Neural progenitor cell (in vitro differentiated cells): ENCODE measurements at regions not wholly inside any gene's neighbourhood (a gene's known extent, or its start where the extent isn't known, plus 50 kb on each side); places are given as distances from the start of the nearest gene placed in this dataset.

Experiments
- DNase-seq: peaks from one replicate; pipeline ENCODE4 v3.0.0-alpha.2; 2016; ENCODE audit warnings: low spot score
- H2AFZ ChIP-seq: fragments of 200-600 bp; sonication (generic); replicated peaks from 2 replicates; pipeline ENCODE4 v1.6.1; 2016; ENCODE audit warnings: antibody characterized with exemption
- H3F3A ChIP-seq: fragments of 200-600 bp; sonication (generic); 2 replicates; pipeline ENCODE4 v1.6.1; 2016; ENCODE audit warnings: antibody characterized with exemption, low read depth
- H3K27ac ChIP-seq: fragments of 200-600 bp; sonication (generic); 2 replicates; pipeline ENCODE4 v1.5.1; 2016; ENCODE audit warnings: mild to moderate bottlenecking
- H3K27me3 ChIP-seq: fragments of 200-600 bp; sonication (generic); 2 replicates; pipeline ENCODE4 v1.6.1; 2016; ENCODE audit warnings: mild to moderate bottlenecking, moderate library complexity
- H3K36me3 ChIP-seq: fragments of 200-600 bp; sonication (generic); 2 replicates; pipeline ENCODE4 v1.5.1; 2016
- H3K4me1 ChIP-seq: fragments of 200-600 bp; sonication (generic); 2 replicates; pipeline ENCODE4 v1.6.1; 2016; ENCODE audit warnings: mixed run types
- H3K4me2 ChIP-seq: fragments of 200-600 bp; sonication (generic); 2 replicates; pipeline ENCODE4 v1.6.1; 2016
- H3K4me3 ChIP-seq: fragments of 200-600 bp; sonication (generic); 2 replicates; pipeline ENCODE4 v1.5.1; 2016
- H3K79me2 ChIP-seq: fragments of 200-600 bp; sonication (generic); 2 replicates; pipeline ENCODE4 v1.6.1; 2016; ENCODE audit warnings: low read depth
- H3K9ac ChIP-seq: fragments of 200-600 bp; sonication (generic); 2 replicates; pipeline ENCODE4 v1.6.1; 2016
- H3K9me3 ChIP-seq: fragments of 200-600 bp; sonication (generic); 2 replicates; pipeline ENCODE4 v1.5.1; 2016; ENCODE audit warnings: low read depth
- H4K20me1 ChIP-seq: fragments of 200-600 bp; sonication (generic); 2 replicates; pipeline ENCODE4 v1.6.1; 2016; ENCODE audit warnings: low read depth
- H3K27ac Mint-ChIP-seq: 3 replicates; pipeline ENCODE4 v1.8.0; 2021; ENCODE audit warnings: mixed read lengths
- H3K27me3 Mint-ChIP-seq: 2 replicates; pipeline ENCODE4 v1.8.0; 2022; ENCODE audit warnings: low read depth, mild to moderate bottlenecking, inconsistent platforms, moderate library complexity, mixed read lengths; ENCODE audit not compliant: insufficient read depth
- H3K36me3 Mint-ChIP-seq: 3 replicates; pipeline ENCODE4 v1.8.0; 2021; ENCODE audit warnings: mixed read lengths
- H3K4me1 Mint-ChIP-seq: 3 replicates; pipeline ENCODE4 v1.8.0; 2021; ENCODE audit warnings: mixed read lengths
- H3K4me3 Mint-ChIP-seq: 3 replicates; pipeline ENCODE4 v1.8.0; 2021; ENCODE audit warnings: mild to moderate bottlenecking, moderate library complexity, mixed read lengths
- H3K9me3 Mint-ChIP-seq: 3 replicates; pipeline ENCODE4 v1.8.0; 2020; ENCODE audit warnings: mixed read lengths
- CTCF ChIP-seq: fragments of 200-600 bp; sonication (generic); IDR thresholded peaks from 2 replicates; pipeline ENCODE4 v1.5.1; 2017; ENCODE audit warnings: antibody characterized with exemption, mild to moderate bottlenecking
- EZH2 ChIP-seq: fragments of 200-600 bp; sonication (generic); IDR thresholded peaks from 2 replicates; pipeline ENCODE4 v1.6.1; 2017; ENCODE audit warnings: antibody characterized with exemption, mild to moderate bottlenecking, moderate library complexity
- EZH2phosphoT487 ChIP-seq: fragments of 200-600 bp; sonication (generic); IDR thresholded peaks from 2 replicates; pipeline ENCODE4 v1.6.1; 2017; ENCODE audit warnings: antibody characterized with exemption

GRCh38 chr16:54588026-54588425 lies 301.4 kb upstream of the IRX3 start:
- H3K79me2 ChIP-seq: no peaks in the 10 kb centered on the region
- H4K20me1 ChIP-seq: peaks cover 65% of the 10 kb centered on the region
- H3K36me3 Mint-ChIP-seq: peaks cover 2% of the 10 kb centered on the region
- H3K27ac ChIP-seq: no peak overlapping the region
- H3K27ac Mint-ChIP-seq: no peak overlapping the region
- H3K4me2 ChIP-seq: no peak overlapping the region
- TF ChIP-seq CTCF (no peak), EZH2phosphoT487 (no peak), EZH2 (no peak)
- H3K4me1 ChIP-seq: peaks cover 53% of the 10 kb centered on the region
- no peak overlapping the region for H3K4me3 Mint-ChIP-seq
- no peaks in the 10 kb centered on the region for H3K9me3 Mint-ChIP-seq
- peaks cover 100% of the 10 kb centered on the region for H3K27me3 ChIP-seq
- peaks cover 61% of the 10 kb centered on the region for H3K27me3 Mint-ChIP-seq
- no peaks in the 10 kb centered on the region for H3K9me3 ChIP-seq
- H3K9ac ChIP-seq: no peak overlapping the region
- DNase-seq: no peak
- no peak overlapping the region for H2AFZ ChIP-seq
- H3F3A ChIP-seq: peaks cover 61% of the 10 kb centered on the region
- no peaks in the 10 kb centered on the region for H3K36me3 ChIP-seq
- no peak overlapping the region for H3K4me3 ChIP-seq
- H3K4me1 Mint-ChIP-seq: peaks cover 68% of the 10 kb centered on the region

- Histone ChIP-seq H3K27me3 (peaks cover 97% of the 10 kb centered on the region), H3K4me1 (peaks cover 44% of the 10 kb centered on the region), H3K9me3 (no peaks in the 10 kb centered on the region), H3K4me3 (no peak overlapping the region), H3K4me2 (no peak overlapping the region), H3K27ac (no peak overlapping the region), H4K20me1 (peaks cover 65% of the 10 kb centered on the region), H2AFZ (no peak overlapping the region), H3K79me2 (no peaks in the 10 kb centered on the region), H3K9ac (no peak overlapping the region), H3F3A (peaks cover 62% of the 10 kb centered on the region), H3K36me3 (no peaks in the 10 kb centered on the region)
- peaks cover 2% of the 10 kb centered on the region for H3K36me3 Mint-ChIP-seq
- no peak for DNase-seq
- H3K9me3 Mint-ChIP-seq: no peaks in the 10 kb centered on the region
- TF ChIP-seq EZH2phosphoT487: no peak
- no peak for TF ChIP-seq EZH2
- TF ChIP-seq CTCF: no peak
- no peak overlapping the region for H3K27ac Mint-ChIP-seq
- peaks cover 73% of the 10 kb centered on the region for H3K4me1 Mint-ChIP-seq
- H3K27me3 Mint-ChIP-seq: peaks cover 58% of the 10 kb centered on the region
- H3K4me3 Mint-ChIP-seq: no peak overlapping the region
Measured at GRCh38 chr16:54587176-54587515, 300.6 kb upstream of the IRX3 start.

GRCh38 chr16:54586474-54587175 lies 300.0 kb upstream of the IRX3 start:
- Histone ChIP-seq H3K9me3 (no peaks in the 10 kb centered on the region), H3K9ac (no peak overlapping the region), H3K4me2 (no peak overlapping the region), H3K4me1 (peaks cover 39% of the 10 kb centered on the region), H3K4me3 (no peak overlapping the region), H3K79me2 (no peaks in the 10 kb centered on the region), H3K27ac (no peak overlapping the region), H3F3A (peaks cover 62% of the 10 kb centered on the region), H4K20me1 (peaks cover 65% of the 10 kb centered on the region), H3K27me3 (peaks cover 97% of the 10 kb centered on the region), H3K36me3 (no peaks in the 10 kb centered on the region), H2AFZ (no peak overlapping the region)
- peaks cover 2% of the 10 kb centered on the region for H3K36me3 Mint-ChIP-seq
- peaks cover 73% of the 10 kb centered on the region for H3K4me1 Mint-ChIP-seq
- DNase-seq: no peak
- TF ChIP-seq CTCF (no peak), EZH2 (no peak), EZH2phosphoT487 (no peak)
- H3K9me3 Mint-ChIP-seq: no peaks in the 10 kb centered on the region
- H3K27me3 Mint-ChIP-seq: peaks cover 55% of the 10 kb centered on the region
- H3K27ac Mint-ChIP-seq: no peak overlapping the region
- H3K4me3 Mint-ChIP-seq: no peak overlapping the region
